SH-SY5Y (cell line): ENCODE measurements at regions not wholly inside any gene's neighbourhood (a gene's known extent, or its start where the extent isn't known, plus 50 kb on each side); places are given as distances from the start of the nearest gene placed in this dataset.

Experiments
- GATA2 ChIP-seq: IDR thresholded peaks from 2 replicates; pipeline ENCODE4 v1.6.1; 2011; ENCODE audit warnings: mild to moderate bottlenecking, low read depth, low read length
- GATA3 ChIP-seq: IDR thresholded peaks from 2 replicates; pipeline ENCODE4 v1.6.1; 2011; ENCODE audit warnings: low read depth, mild to moderate bottlenecking, low read length, moderate library complexity

DNA sequence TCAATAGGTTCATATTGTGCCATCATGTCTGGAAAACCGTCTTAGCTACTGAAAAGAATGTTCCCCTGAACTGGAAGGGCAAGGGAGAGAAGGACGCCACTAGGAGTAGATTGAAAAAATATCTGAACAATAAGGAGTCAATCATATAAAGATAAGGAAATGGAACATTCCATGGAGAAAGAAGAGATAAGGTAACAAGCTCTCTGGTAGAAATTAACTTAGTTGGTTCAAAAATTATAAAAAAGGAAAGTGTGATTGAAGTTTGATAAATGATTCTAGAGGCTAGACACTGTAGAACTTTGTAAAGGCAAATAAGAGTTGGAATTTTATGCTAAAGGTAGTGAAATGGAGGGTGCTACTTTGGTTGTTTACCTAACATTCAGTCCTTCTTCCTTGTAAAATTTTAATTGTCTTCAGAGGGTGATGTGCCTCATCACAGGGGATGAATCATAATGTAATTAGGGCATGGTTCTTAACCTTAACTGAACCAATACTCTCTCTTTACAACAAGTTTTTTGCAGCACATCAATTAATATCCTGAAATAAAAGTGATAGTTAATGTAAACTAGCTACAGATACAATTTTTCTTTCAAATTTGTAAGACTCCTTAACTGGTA, 135.5 kb downstream of the GPX5 start:
- TF ChIP-seq GATA2: no peak
- TF ChIP-seq GATA3: no peak
